CD1c-positive myeloid dendritic cell (primary cell): ENCODE measurements at regions not wholly inside any gene's neighbourhood (a gene's known extent, or its start where the extent isn't known, plus 50 kb on each side); places are given as distances from the start of the nearest gene placed in this dataset.
A peak's percentile ranks its signal among the peaks of the same experiment; 100 is the strongest.
"Not testable (repeated sequence)": the region's sequence is repeated elsewhere in the genome, so short reads cannot be mapped to it uniquely, and the experiment has no call there.

Experiments
- DNase-seq: peaks from one replicate; pipeline ENCODE4 v3.0.0-alpha.2; 2016; ENCODE audit errors: extremely low spot score

GRCh38 chr12:25424211-25424731, 128.8 kb downstream of the LMNTD1 start:
- no peak for DNase-seq

GRCh38 chr12:25423355-25424050, 129.6 kb downstream of the LMNTD1 start:
- no peak for DNase-seq

- DNase-seq, result no peak
Measured at GRCh38 chr12:25422241-25422640, 130.8 kb downstream of the LMNTD1 start.

- no peak for DNase-seq
Measured at GRCh38 chr12:25421651-25422167, 131.4 kb downstream of the LMNTD1 start.

- DNase-seq, result no peak
Measured at GRCh38 chr12:25420116-25420515, 133.0 kb downstream of the LMNTD1 start.

- no peak for DNase-seq
Measured at GRCh38 chr12:25419595-25419994, 133.5 kb downstream of the LMNTD1 start.

- no peak for DNase-seq
Measured at GRCh38 chr12:25417071-25417470, 136.0 kb downstream of the LMNTD1 start.

GRCh38 chr12:25416516-25416915, 136.6 kb downstream of the LMNTD1 start:
- DNase-seq, result no peak

- no peak for DNase-seq
Measured at GRCh38 chr12:25415004-25415403, 138.1 kb downstream of the LMNTD1 start.

- no peak for DNase-seq
Measured at GRCh38 chr12:25412735-25413134, 140.3 kb downstream of the LMNTD1 start.

- no peak for DNase-seq
Measured at GRCh38 chr12:25404955-25405354, 148.1 kb downstream of the LMNTD1 start.

GRCh38 chr12:25401547-25402345, 151.0 kb upstream of the KRAS start:
- DNase-seq, result no peak

- DNase-seq, result no peak
Measured at GRCh38 chr12:25397001-25397400, 146.3 kb upstream of the KRAS start.

GRCh38 chr12:25395227-25395626, 144.5 kb upstream of the KRAS start:
- no peak for DNase-seq

- DNase-seq, result not testable (repeated sequence)
Measured at GRCh38 chr12:25394775-25395174, 144.0 kb upstream of the KRAS start.

- no peak for DNase-seq
Measured at GRCh38 chr12:25394025-25394424, 143.3 kb upstream of the KRAS start.

GRCh38 chr12:25391346-25391745, 140.6 kb upstream of the KRAS start:
- DNase-seq, result not testable (repeated sequence)

GRCh38 chr12:25388183-25388582, 137.5 kb upstream of the KRAS start:
- no peak for DNase-seq

- DNase-seq, result no peak
Measured at GRCh38 chr12:25387732-25388050, 137.0 kb upstream of the KRAS start.

- peak; percentile 92 for DNase-seq
Measured at GRCh38 chr12:25386831-25387731, 136.4 kb upstream of the KRAS start.

- DNase-seq, result no peak
Measured at GRCh38 chr12:25384893-25385248, 134.1 kb upstream of the KRAS start.
